GM12878 (cell line): ENCODE measurements at regions not wholly inside any gene's neighbourhood (a gene's known extent, or its start where the extent isn't known, plus 50 kb on each side); places are given as distances from the start of the nearest gene placed in this dataset.

ENCODE experiments used
- ATAC-seq: fragments of 200-7000 bp; cut with Tn5 transposase; 3 replicates; pipeline ENCODE4 v1.9.1; 2020; ENCODE audit warnings: mild to moderate bottlenecking, moderate library complexity
- BruUV-seq: library from RNA; stranded (reverse); fragments of 400-500 nt; replicated peaks from 2 replicates; lab custom pipeline; 2021; lab: Mats Ljungman, UMichigan
- CTCF ChIA-PET: fragments of 300-600 bp; sonication (Branson Sonifier 250); formaldehyde crosslinking; extraction: SDS; loops from one replicate; lab custom pipeline; 2021; ENCODE audit warnings: inconsistent platforms; lab: Yijun Ruan, JAX
- POLR2A ChIA-PET: fragments of 350-600 bp; formaldehyde crosslinking; extraction: SDS; loops from one replicate; lab custom pipeline; 2021; ENCODE audit warnings: inconsistent platforms; lab: Charles Lee
- RAD21 ChIA-PET: fragments of 300-600 bp; sonication (Branson Sonifier 250); formaldehyde crosslinking; loops from one replicate; lab custom pipeline; 2023; ENCODE audit warnings: antibody characterized with exemption; ENCODE audit not compliant: unreplicated experiment; lab: Charles Lee
- SMC1A ChIA-PET: fragments of 300-600 bp; sonication (Branson Sonifier 250); formaldehyde crosslinking; loops from one replicate; lab custom pipeline; 2023; ENCODE audit not compliant: unreplicated experiment, uncharacterized antibody; lab: Charles Lee
- DNase-seq: peaks from one replicate; pipeline ENCODE4 v3.0.0-alpha.2; 2011; ENCODE audit warnings: low read depth, low spot score
- FAIRE-seq: peaks from 3 replicates; lab custom pipeline; 2011; peaks lifted over from hg19 to GRCh38; lab: Jason Lieb, UNC
- H2AFZ ChIP-seq: 2 replicates; pipeline ENCODE4 v1.6.0; 2011; ENCODE audit warnings: low read depth, low read length, control low read depth; ENCODE audit not compliant: control insufficient read depth
- H3K27ac ChIP-seq: 2 replicates; pipeline ENCODE4 v1.5.1; 2011; ENCODE audit warnings: control low read depth; ENCODE audit not compliant: control insufficient read depth, insufficient read depth
- H3K27me3 ChIP-seq, 2 experiments: replicated peaks in 1 of 2; 2 replicates each; pipeline versions ENCODE4 v1.6.0 to v1.6.1; 2011; ENCODE audit warnings: low read length in 1 of 2; ENCODE audit not compliant: control insufficient read depth in 2 of 2, insufficient read depth in 2 of 2
- H3K36me3 ChIP-seq, 2 experiments: 2 replicates each; pipeline ENCODE4 v1.5.1; 2011; ENCODE audit warnings: low read length in 1 of 2; ENCODE audit not compliant: control insufficient read depth in 2 of 2, insufficient read depth in 2 of 2
- H3K4me1 ChIP-seq: 2 replicates; pipeline ENCODE4 v1.6.1; 2011; ENCODE audit warnings: mild to moderate bottlenecking, low read length, moderate library complexity, mixed read lengths; ENCODE audit not compliant: control insufficient read depth, insufficient read depth
- H3K4me2 ChIP-seq: 2 replicates; pipeline ENCODE4 v1.6.0; 2011; ENCODE audit warnings: control low read depth; ENCODE audit not compliant: control insufficient read depth, insufficient read depth
- H3K4me3 ChIP-seq: fragments of 200-600 bp; sonication (generic); 2 replicates; pipeline ENCODE4 v1.5.1; 2016
- H3K79me2 ChIP-seq: 2 replicates; pipeline ENCODE4 v1.6.0; 2011; ENCODE audit warnings: low read length; ENCODE audit not compliant: control insufficient read depth, insufficient read depth
- H3K9ac ChIP-seq: 2 replicates; pipeline ENCODE4 v1.8.0; 2011; ENCODE audit warnings: low read length, control low read depth, mixed read lengths; ENCODE audit not compliant: control insufficient read depth, insufficient read depth
- H3K9me3 ChIP-seq: replicated peaks from 3 replicates; pipeline ENCODE4 v1.5.1; 2011; ENCODE audit warnings: mild to moderate bottlenecking, low read length; ENCODE audit not compliant: control insufficient read depth, insufficient read depth
- H4K20me1 ChIP-seq: 2 replicates; pipeline ENCODE4 v1.6.0; 2011; ENCODE audit not compliant: control insufficient read depth, insufficient read depth
- FOS ChIP-seq: IDR thresholded peaks from 3 replicates; pipeline ENCODE4 v1.6.1; 2011; ENCODE audit warnings: borderline replicate concordance; ENCODE audit not compliant: insufficient read length; ENCODE audit errors: extremely low read depth
- IKZF2 ChIP-seq, 2 experiments: fragments of 450-650 bp; IDR thresholded peaks; 2 replicates each; pipeline ENCODE4 v1.6.1; 2017; ENCODE audit warnings: mild to moderate bottlenecking in 2 of 2, moderate library complexity in 2 of 2
- MTA2 ChIP-seq: fragments of 450-650 bp; IDR thresholded peaks from 2 replicates; pipeline ENCODE4 v1.6.1; 2016; ENCODE audit warnings: low read depth, mild to moderate bottlenecking, moderate library complexity
- RBBP5 ChIP-seq: fragments of 200-600 bp; sonication (generic); conservative IDR thresholded peaks from 2 replicates; pipeline ENCODE4 v1.6.1; 2016
- RELB ChIP-seq: fragments of 450-650 bp; IDR thresholded peaks from 2 replicates; pipeline ENCODE4 v1.6.1; 2017; ENCODE audit warnings: low read depth, mild to moderate bottlenecking, moderate library complexity
- SP1 ChIP-seq: IDR thresholded peaks from one replicate; pipeline ENCODE4 v1.6.1; 2011; ENCODE audit warnings: low read depth, low read length
- ZNF384 ChIP-seq: IDR thresholded peaks from 2 replicates; pipeline ENCODE4 v1.6.1; 2012; ENCODE audit warnings: low read depth, mild to moderate bottlenecking, low read length, improper control_type of control experiment, borderline replicate concordance
- WGBS: methylation state at CpG from one replicate; pipeline ENCODE4 v1.1.6; 2016; ENCODE audit warnings: low lambda C conversion rate; ENCODE audit not compliant: insufficient replicate concordance, insufficient coverage; ENCODE audit errors: missing lambda C conversion rate; 5-methylcytosine and 5-hydroxymethylcytosine counted together
- in situ Hi-C: fragments of 300-500 bp; cut with MboI; formaldehyde crosslinking; loops from 9 replicates; pipeline ENCODE4 v1.14.3; 2018; ENCODE audit warnings: mixed read lengths
- intact Hi-C: fragments of 100-400 bp; cut with micrococcal nuclease; formaldehyde crosslinking; loops from one replicate; pipeline ENCODE4 v1.14.2; 2022; ENCODE audit not compliant: unreplicated experiment
- TF ChIP-seq, protein P1 (sequence below): fragments of 450-650 bp; conservative IDR thresholded peaks from 2 replicates; pipeline ENCODE4 v1.6.1; 2017; ENCODE audit warnings: mild to moderate bottlenecking, moderate library complexity
- TF ChIP-seq, protein P2 (sequence below): IDR thresholded peaks from 2 replicates; pipeline ENCODE4 v1.6.1; 2012; ENCODE audit warnings: low read depth, low read length, improper control_type of control experiment

GRCh38 chr3:3503411-3503810 is 295.8 kb upstream of the LRRN1 start:
- Histone ChIP-seq H3K4me1 (no peaks in the 10 kb centered on the region), H4K20me1 (no peaks in the 10 kb centered on the region), H3K4me2 (no peak overlapping the region), H2AFZ (no peak overlapping the region), H3K9ac (no peak overlapping the region), H3K79me2 (no peaks in the 10 kb centered on the region), H3K4me3 (no peak overlapping the region), H3K27me3 (no peaks in the 10 kb centered on the region), H3K9me3 (no peaks in the 10 kb centered on the region), H3K36me3 (no peaks in the 10 kb centered on the region), H3K27ac (no peak overlapping the region)
- ChIA-PET POLR2A (no interaction called here), RAD21 (no interaction called here), SMC1A (no interaction called here), CTCF (interaction anchor here (1.2 kb wide), 1 partner anchor 11 kb away, joined by 3 read pairs; no protein-coding TSS in a partner anchor)
- no peak for ATAC-seq
- no peak for FAIRE-seq
- in situ Hi-C loops (no loop called here), intact Hi-C loops (no loop called here)
- DNase-seq, result no peak
- no peak for TF ChIP-seq IKZF2 (IDR thresholded peaks at IDR 0.05)
- no peak for TF ChIP-seq RELB
- BruUV-seq, result no TSS peak
- WGBS, result 30% methylated on average over 4 of the region's 4 CpGs

DNA sequence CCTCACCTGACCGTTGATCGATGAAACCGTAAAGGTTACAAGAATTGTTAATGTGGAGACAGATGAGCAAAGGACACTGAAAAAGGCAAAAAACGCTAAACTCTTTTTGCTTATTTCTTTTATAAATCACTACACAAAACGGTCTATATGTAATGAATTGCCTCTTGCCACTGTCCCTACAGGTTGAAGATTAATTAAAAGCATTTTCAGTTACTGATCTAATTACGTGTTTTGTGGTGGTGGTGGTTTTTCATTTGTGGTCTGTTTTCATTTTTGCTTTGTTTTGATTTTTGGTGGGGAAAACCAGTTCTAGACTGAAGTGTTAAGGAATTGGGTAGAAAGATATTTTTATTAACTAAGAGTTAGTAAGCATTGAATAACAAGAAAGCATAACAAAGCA is 299.2 kb upstream of the LRRN1 start:
- ATAC-seq (peak; percentile 60), DNase-seq (no peak), FAIRE-seq (no peak)
- WGBS, result 38% methylated on average over 6 of the region's 6 CpGs
- Histone ChIP-seq H2AFZ (no peak overlapping the region), H3K79me2 (no peaks in the 10 kb centered on the region), H3K9me3 (no peaks in the 10 kb centered on the region), H3K27me3 (no peaks in the 10 kb centered on the region), H3K36me3 (no peaks in the 10 kb centered on the region), H3K4me2 (no peak overlapping the region), H3K9ac (no peak overlapping the region), H3K4me3 (no peak overlapping the region), H3K4me1 (no peaks in the 10 kb centered on the region), H4K20me1 (no peaks in the 10 kb centered on the region), H3K27ac (no peak overlapping the region)
- TF ChIP-seq MTA2 (peak; percentile 57), RBBP5 (no peak), ZNF384 (no peak), IKZF2 (IDR thresholded peaks at IDR 0.05) (0 out of 4 replicates have a peak, but pooled peaks of 1 of the 2 experiments have one; percentile 16), SP1 (no peak), FOS (no peak)
- TF ChIP-seq, protein P1, sequence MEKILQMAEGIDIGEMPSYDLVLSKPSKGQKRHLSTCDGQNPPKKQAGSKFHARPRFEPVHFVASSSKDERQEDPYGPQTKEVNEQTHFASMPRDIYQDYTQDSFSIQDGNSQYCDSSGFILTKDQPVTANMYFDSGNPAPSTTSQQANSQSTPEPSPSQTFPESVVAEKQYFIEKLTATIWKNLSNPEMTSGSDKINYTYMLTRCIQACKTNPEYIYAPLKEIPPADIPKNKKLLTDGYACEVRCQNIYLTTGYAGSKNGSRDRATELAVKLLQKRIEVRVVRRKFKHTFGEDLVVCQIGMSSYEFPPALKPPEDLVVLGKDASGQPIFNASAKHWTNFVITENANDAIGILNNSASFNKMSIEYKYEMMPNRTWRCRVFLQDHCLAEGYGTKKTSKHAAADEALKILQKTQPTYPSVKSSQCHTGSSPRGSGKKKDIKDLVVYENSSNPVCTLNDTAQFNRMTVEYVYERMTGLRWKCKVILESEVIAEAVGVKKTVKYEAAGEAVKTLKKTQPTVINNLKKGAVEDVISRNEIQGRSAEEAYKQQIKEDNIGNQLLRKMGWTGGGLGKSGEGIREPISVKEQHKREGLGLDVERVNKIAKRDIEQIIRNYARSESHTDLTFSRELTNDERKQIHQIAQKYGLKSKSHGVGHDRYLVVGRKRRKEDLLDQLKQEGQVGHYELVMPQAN, result no peak
- TF ChIP-seq, protein P2, sequence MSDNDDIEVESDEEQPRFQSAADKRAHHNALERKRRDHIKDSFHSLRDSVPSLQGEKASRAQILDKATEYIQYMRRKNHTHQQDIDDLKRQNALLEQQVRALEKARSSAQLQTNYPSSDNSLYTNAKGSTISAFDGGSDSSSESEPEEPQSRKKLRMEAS, result no peak
- POLR2A ChIA-PET, result no interaction called here
- RAD21 ChIA-PET, result no interaction called here
- CTCF ChIA-PET, result no interaction called here
- in situ Hi-C loops, result no loop called here
- intact Hi-C loops, result no loop called here
- no TSS peak for BruUV-seq
- SMC1A ChIA-PET, result interaction anchor here (0.5 to 1.3 kb wide), 2 partner anchors 10 to 495 kb away, joined by 3 read pairs; no protein-coding TSS in a partner anchor
